Thyroid gland (tissue), 4 donors: ENCODE measurements at regions not wholly inside any gene's neighbourhood (a gene's known extent, or its start where the extent isn't known, plus 50 kb on each side); places are given as distances from the start of the nearest gene placed in this dataset.

Experiments used
- DNase-seq, 2 donors: peaks; one replicate each; pipeline ENCODE4 v3.0.0-alpha.2; 2019
- H3K27ac ChIP-seq, 3 donors: fragments of 200-600 bp; sonication (generic); 1 replicate in 2 of 3; 2 replicates in 1 of 3; pipeline ENCODE4 v1.5.1; 2016 to 2019; ENCODE audit warnings: mild to moderate bottlenecking in 1 of 3, moderate library complexity in 1 of 3
- H3K27me3 ChIP-seq: fragments of 200-600 bp; sonication (generic); one replicate; pipeline ENCODE4 v1.5.1; 2019
- H3K36me3 ChIP-seq, 2 donors: fragments of 200-600 bp; sonication (generic); one replicate each; pipeline ENCODE4 v1.5.1; 2016 to 2019
- H3K4me1 ChIP-seq, 2 donors: fragments of 200-600 bp; sonication (generic); one replicate each; pipeline ENCODE4 v1.5.1; 2017 to 2019
- H3K4me3 ChIP-seq, 3 donors: fragments of 200-600 bp; sonication (generic); replicated peaks in 1 of 3; 1 replicate in 2 of 3; 2 replicates in 1 of 3; pipeline ENCODE4 v1.5.1; 2016; ENCODE audit warnings: mild to moderate bottlenecking in 1 of 3
- H3K9me3 ChIP-seq: fragments of 200-600 bp; sonication (generic); one replicate; pipeline ENCODE4 v1.5.1; 2017
- POLR2A ChIP-seq, 2 donors: fragments of 450-650 bp; IDR thresholded peaks; one replicate each; pipeline ENCODE4 v1.6.1; 2017; ENCODE audit warnings: antibody characterized with exemption in 2 of 2, mild to moderate bottlenecking in 2 of 2, moderate library complexity in 1 of 2
- WGBS, 2 donors: methylation state at CpG; one replicate each; pipeline ENCODE4 v1.1.5; 2017; 5-methylcytosine and 5-hydroxymethylcytosine counted together
- intact Hi-C: fragments of 100-400 bp; cut with DNase I; formaldehyde crosslinking; loops from one replicate; pipeline ENCODE4 v1.15.1; 2023
- TF ChIP-seq, protein P1 (sequence below), 6 experiments: fragments of 200-600 bp in 3 of 6; fragments of 450-650 bp in 3 of 6; sonication (generic) in 3 of 6; IDR thresholded peaks; one replicate each; pipeline ENCODE4 v1.5.1; 2016 to 2019; ENCODE audit warnings: antibody characterized with exemption in 6 of 6, mild to moderate bottlenecking in 2 of 6, inconsistent platforms in 1 of 6, moderate library complexity in 1 of 6

DNA sequence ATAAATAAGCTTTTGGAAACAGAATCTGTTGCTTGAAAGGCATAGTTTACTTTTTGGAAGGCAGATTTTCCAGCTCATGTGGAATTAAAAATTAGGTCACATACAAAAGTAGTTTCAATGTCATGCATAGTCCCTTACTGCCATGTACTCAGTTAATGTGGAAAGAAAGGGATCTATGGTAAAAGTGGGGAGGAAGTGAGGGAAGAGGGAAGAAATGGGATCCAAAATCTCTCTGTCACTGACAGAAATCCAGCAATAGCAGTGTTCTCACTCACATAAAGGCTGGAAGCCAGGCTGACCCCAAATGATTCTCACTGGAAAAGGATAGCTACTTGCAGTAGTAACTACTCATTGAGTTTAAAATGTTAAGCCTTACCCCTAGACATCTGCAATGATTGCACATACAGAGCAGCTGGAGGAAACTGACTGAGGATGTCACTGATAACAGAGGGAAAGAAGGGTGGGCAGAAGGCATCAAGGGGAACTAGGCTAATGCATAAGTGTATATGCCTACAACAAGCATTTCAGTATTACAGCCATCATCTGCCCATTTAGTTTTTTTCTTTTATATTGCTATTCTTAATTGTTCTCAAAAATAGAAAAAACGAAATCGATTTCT is 445.6 kb downstream of the FAT4 start:
- Histone ChIP-seq H3K27ac (no peak overlapping the region), H3K36me3 (no peaks in the 10 kb centered on the region), H3K9me3 (no peaks in the 10 kb centered on the region), H3K27me3 (no peaks in the 10 kb centered on the region), H3K4me1 (no peaks in the 10 kb centered on the region), H3K4me3 (no peak overlapping the region)
- DNase-seq, result no peak
- TF ChIP-seq POLR2A (IDR thresholded peaks at IDR 0.05), result no peak
- TF ChIP-seq, protein P1, sequence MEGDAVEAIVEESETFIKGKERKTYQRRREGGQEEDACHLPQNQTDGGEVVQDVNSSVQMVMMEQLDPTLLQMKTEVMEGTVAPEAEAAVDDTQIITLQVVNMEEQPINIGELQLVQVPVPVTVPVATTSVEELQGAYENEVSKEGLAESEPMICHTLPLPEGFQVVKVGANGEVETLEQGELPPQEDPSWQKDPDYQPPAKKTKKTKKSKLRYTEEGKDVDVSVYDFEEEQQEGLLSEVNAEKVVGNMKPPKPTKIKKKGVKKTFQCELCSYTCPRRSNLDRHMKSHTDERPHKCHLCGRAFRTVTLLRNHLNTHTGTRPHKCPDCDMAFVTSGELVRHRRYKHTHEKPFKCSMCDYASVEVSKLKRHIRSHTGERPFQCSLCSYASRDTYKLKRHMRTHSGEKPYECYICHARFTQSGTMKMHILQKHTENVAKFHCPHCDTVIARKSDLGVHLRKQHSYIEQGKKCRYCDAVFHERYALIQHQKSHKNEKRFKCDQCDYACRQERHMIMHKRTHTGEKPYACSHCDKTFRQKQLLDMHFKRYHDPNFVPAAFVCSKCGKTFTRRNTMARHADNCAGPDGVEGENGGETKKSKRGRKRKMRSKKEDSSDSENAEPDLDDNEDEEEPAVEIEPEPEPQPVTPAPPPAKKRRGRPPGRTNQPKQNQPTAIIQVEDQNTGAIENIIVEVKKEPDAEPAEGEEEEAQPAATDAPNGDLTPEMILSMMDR (IDR thresholded peaks at IDR 0.05), result no peak
- WGBS, 2 donors, result 92% methylated on average over 2 of the region's 2 CpGs
- intact Hi-C loops, result no loop called here

DNA sequence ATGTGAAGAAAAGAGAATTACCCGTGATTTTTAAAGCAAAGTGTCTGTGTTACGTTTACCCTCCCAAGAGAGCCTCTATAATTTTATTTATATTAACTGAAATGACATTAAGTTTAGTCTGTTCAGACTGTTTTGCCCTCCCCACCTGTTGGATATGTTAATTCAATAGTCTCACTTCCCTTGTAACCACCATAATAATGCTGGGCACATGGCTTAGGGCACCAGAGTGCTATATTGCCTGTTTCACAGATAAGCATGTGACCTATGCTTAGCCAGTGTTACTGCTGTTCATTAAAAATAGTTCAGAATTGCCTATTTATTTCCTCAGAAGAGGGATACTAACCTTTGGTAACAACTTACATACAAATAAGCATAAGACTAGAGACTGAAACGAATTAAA is 446.2 kb downstream of the FAT4 start:
- Histone ChIP-seq H3K4me1 (no peaks in the 10 kb centered on the region), H3K27me3 (no peaks in the 10 kb centered on the region), H3K27ac (no peak overlapping the region), H3K9me3 (no peaks in the 10 kb centered on the region), H3K4me3 (no peak overlapping the region), H3K36me3 (no peaks in the 10 kb centered on the region)
- 86 to 87% methylated on average over 3 of the region's 3 CpGs for WGBS, 2 donors
- no peak for DNase-seq
- TF ChIP-seq, protein P1 (IDR thresholded peaks at IDR 0.05), result no peak
- TF ChIP-seq POLR2A (IDR thresholded peaks at IDR 0.05), result no peak
- intact Hi-C loops, result no loop called here

- TF ChIP-seq POLR2A (IDR thresholded peaks at IDR 0.05), result no peak
- TF ChIP-seq, protein P1 (IDR thresholded peaks at IDR 0.05), result peak in 1 of 6 experiments; percentile 2
- 68 to 72% methylated on average over 3 of the region's 3 CpGs for WGBS, 2 donors
These were observed 447.8 kb downstream of the FAT4 start for GRCh38 chr4:125762537-125762936.

DNA sequence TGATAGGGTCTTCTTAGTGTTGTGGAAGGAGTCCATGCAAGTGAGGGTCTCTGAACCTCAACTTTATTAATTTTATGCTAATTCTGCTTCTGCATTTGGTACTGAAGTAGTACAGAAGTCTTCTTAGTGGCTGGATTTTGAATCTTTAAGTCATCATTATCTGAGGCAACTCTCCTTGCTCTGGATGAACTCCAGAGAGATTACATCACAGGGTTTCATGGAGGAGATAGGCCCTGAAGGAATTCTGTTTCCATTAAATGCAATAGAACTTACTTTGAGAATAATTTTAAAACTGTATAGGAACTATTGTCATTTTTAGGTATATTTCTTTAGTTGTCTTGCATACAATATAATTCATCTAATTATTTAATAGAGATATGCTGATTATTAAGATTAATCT is 451.2 kb downstream of the FAT4 start:
- Histone ChIP-seq H3K9me3 (no peaks in the 10 kb centered on the region), H3K36me3 (no peaks in the 10 kb centered on the region), H3K4me3 (no peak overlapping the region), H3K27ac (no peak overlapping the region), H3K4me1 (no peaks in the 10 kb centered on the region), H3K27me3 (no peaks in the 10 kb centered on the region)
- DNase-seq, result no peak
- TF ChIP-seq, protein P1 (IDR thresholded peaks at IDR 0.05), result no peak
- no peak for TF ChIP-seq POLR2A (IDR thresholded peaks at IDR 0.05)
- intact Hi-C loops, result no loop called here

More at GRCh38 chr4:125762537-125762936, 447.8 kb downstream of the FAT4 start:
- Histone ChIP-seq H3K36me3 (no peaks in the 10 kb centered on the region), H3K4me1 (no peaks in the 10 kb centered on the region), H3K27ac (no peak overlapping the region), H3K4me3 (no peak overlapping the region), H3K9me3 (no peaks in the 10 kb centered on the region), H3K27me3 (no peaks in the 10 kb centered on the region)
- DNase-seq, result no peak
- intact Hi-C loops, result no loop called here

DNA sequence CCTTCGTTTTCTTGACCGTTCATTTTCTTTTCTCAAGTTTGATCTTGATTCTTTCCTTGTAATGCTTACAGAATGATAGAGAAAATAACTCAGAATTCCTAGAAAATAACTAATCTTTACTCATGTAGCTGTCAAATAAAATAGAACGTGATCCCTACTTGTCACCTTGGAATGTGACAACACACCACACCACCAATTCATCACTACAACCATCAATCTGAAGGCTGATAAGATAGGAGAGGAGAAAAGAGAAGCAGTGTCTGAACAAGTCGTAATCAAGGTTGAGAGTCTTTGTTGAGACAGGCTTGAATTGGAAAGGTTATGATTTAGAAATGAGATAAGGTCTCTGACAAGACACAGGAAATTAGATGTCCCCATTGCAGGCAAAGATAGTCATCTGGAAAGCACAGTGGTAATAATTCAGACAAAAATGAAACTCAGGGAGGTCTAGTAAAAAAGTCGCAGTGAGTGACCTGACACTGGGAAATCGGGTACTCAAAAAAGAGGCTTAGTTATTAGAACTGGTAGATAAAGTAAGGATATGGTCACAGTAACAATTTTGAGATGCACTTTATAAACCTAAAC is 456.2 kb downstream of the FAT4 start:
- Histone ChIP-seq H3K9me3 (no peaks in the 10 kb centered on the region), H3K4me3 (no peak overlapping the region), H3K27ac (no peak overlapping the region), H3K36me3 (no peaks in the 10 kb centered on the region), H3K4me1 (no peaks in the 10 kb centered on the region), H3K27me3 (no peaks in the 10 kb centered on the region)
- WGBS, 2 donors, result 89 to 91% methylated on average over 6 of the region's 6 CpGs
- no peak for TF ChIP-seq POLR2A (IDR thresholded peaks at IDR 0.05)
- TF ChIP-seq, protein P1 (IDR thresholded peaks at IDR 0.05), result no peak
- intact Hi-C loops, result no loop called here
- no peak for DNase-seq
